Spinal cord (tissue), 9 donors: ENCODE measurements at regions not wholly inside any gene's neighbourhood (a gene's known extent, or its start where the extent isn't known, plus 50 kb on each side); places are given as distances from the start of the nearest gene placed in this dataset.

Experiments used
- DNase-seq, 6 donors: peaks; one replicate each; pipeline versions ENCODE4 v3.0.0 to v3.0.0-alpha.2; 2013 to 2015; ENCODE audit warnings: low spot score in 6 of 6, low read depth in 4 of 6
- H3K27ac ChIP-seq: one replicate; pipeline ENCODE4 v1.5.1; 2013; ENCODE audit warnings: low read depth, low read length, control low read depth
- H3K27me3 ChIP-seq: one replicate; pipeline ENCODE4 v1.6.1; 2013; ENCODE audit warnings: low read length; ENCODE audit not compliant: control insufficient read depth, insufficient read depth
- H3K36me3 ChIP-seq: one replicate; pipeline ENCODE4 v1.6.1; 2013; ENCODE audit warnings: low read length; ENCODE audit not compliant: control insufficient read depth, insufficient read depth
- H3K4me1 ChIP-seq: one replicate; pipeline ENCODE4 v1.6.1; 2013; ENCODE audit warnings: low read length; ENCODE audit not compliant: control insufficient read depth, insufficient read depth
- H3K4me3 ChIP-seq: one replicate; pipeline ENCODE4 v1.5.1; 2013; ENCODE audit warnings: low read depth, low read length, control low read depth
- H3K9me3 ChIP-seq: one replicate; pipeline ENCODE4 v1.6.1; 2013; ENCODE audit warnings: low read length; ENCODE audit not compliant: control insufficient read depth, insufficient read depth
- WGBS: methylation state at CpG from one replicate; pipeline ENCODE4 v1.1.5; 2013; ENCODE audit warnings: missing lambda C conversion rate; ENCODE audit not compliant: insufficient coverage; 5-methylcytosine and 5-hydroxymethylcytosine counted together
- donor health status: healthy.

DNA sequence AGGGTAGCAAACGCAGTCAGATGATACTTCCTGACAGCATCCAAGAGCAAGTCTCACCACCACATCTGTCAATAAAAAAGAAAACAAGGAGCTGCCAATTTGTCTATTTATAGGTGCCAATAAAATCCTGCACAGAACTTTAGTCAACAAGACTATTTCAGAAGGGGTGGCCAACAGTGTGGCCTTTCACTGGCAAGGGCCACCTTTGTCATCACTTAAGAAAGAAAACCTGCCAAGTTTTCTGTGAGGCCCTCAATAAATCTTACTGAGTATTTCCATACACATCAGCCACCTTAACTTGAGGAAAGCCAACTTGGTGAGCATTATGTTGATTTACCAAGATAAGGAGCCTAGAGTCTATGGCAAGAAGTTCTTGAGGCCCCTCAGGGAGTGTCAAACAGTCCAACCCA lies 312.3 kb downstream of the ENC1 start:
- Histone ChIP-seq H3K4me3 (no peak overlapping the region), H3K9me3 (no peaks in the 10 kb centered on the region), H3K36me3 (no peaks in the 10 kb centered on the region), H3K27me3 (no peaks in the 10 kb centered on the region), H3K4me1 (no peaks in the 10 kb centered on the region), H3K27ac (no peak overlapping the region)
- 100% methylated on average over 1 of the region's 1 CpG for WGBS
- no peak for DNase-seq

DNA sequence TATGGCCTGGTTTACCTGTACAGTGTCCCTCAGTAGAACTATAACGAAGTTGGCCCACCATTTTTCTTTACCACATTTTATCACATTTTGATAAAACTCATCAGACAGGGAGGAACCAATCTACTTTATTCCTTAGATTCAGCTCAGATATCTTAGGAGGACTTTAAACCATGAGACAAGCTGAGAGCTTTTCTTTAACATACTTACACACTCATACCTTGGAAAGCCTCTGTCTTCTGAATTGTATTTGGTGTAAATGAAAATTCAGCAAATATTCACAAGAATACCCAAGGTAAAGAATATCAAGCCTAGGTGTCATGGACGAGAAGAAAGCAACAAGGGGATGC lies 313.2 kb downstream of the ENC1 start:
- no peak for DNase-seq
- WGBS, result 100% methylated on average over 1 of the region's 2 CpGs
- Histone ChIP-seq H3K27ac (no peak overlapping the region), H3K4me3 (no peak overlapping the region), H3K9me3 (no peaks in the 10 kb centered on the region), H3K27me3 (no peaks in the 10 kb centered on the region), H3K36me3 (no peaks in the 10 kb centered on the region), H3K4me1 (no peaks in the 10 kb centered on the region)

DNA sequence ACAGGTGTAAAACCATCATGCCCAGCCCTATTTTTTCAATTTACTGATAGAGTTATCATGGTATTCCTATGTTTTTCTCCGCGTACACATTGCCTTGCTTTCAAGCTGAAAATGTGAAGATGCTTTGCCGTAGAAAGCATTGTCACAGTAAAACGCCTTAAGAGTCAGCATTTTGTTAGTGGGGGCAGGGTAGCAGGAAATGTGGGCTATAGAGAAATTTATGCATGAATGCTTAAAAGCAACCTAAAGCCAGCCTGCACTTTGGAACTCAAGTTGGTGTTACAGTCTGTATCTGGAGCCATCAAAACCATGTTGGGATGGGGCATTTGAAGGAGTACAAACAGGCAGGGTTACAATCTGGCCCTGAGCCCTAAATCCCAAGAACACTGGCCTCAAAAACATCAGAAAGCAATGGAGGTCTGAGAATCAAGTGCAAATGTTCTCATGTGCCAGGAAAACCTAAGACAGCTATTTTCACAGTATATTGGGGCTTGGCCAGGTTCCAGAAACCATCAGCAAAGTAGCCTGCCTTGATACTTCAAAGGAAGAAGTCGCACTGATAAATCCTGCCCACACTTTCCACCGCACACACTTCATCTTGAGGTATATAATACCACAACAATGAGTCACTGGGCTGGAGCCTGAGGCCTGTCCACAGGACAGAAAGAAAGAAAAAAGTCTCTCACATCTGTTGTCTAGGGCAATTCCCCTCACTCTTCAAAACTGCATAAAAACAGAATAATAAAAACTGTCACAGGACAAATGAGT lies 313.8 kb downstream of the ENC1 start:
- Histone ChIP-seq H3K4me3 (no peak overlapping the region), H3K4me1 (no peaks in the 10 kb centered on the region), H3K36me3 (no peaks in the 10 kb centered on the region), H3K27ac (no peak overlapping the region), H3K9me3 (no peaks in the 10 kb centered on the region), H3K27me3 (no peaks in the 10 kb centered on the region)
- WGBS, result 55% methylated on average over 6 of the region's 6 CpGs
- DNase-seq, result peak in 2 of 6 donors; percentile 49 to 76

DNA sequence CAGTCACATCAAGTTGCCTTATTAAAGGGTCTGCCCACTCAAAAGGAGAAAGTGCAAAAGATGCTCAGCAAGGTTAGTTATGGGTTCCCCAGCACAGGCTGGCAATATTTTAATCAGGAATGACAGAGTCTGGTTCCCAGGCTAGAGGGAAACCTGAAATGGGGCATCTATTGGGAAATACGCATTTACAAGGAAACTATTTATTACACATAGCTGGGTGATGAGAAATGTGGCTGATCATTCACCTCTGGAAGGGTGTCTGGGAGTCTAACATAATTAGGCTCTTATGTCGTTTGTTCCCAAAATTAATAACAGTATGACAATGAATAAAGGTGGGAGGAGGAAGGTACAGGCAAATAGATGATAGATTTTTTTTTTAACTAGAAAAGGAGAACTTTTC lies 314.7 kb downstream of the ENC1 start:
- H3K27me3 ChIP-seq, result no peaks in the 10 kb centered on the region
- DNase-seq, result no peak
- H3K4me1 ChIP-seq, result no peaks in the 10 kb centered on the region
- H3K4me3 ChIP-seq, result no peak overlapping the region
- no peaks in the 10 kb centered on the region for H3K36me3 ChIP-seq
- no CpG with 5 or more reads among the region's 2 CpGs for WGBS
- H3K9me3 ChIP-seq, result no peaks in the 10 kb centered on the region
- H3K27ac ChIP-seq, result no peak overlapping the region

DNA sequence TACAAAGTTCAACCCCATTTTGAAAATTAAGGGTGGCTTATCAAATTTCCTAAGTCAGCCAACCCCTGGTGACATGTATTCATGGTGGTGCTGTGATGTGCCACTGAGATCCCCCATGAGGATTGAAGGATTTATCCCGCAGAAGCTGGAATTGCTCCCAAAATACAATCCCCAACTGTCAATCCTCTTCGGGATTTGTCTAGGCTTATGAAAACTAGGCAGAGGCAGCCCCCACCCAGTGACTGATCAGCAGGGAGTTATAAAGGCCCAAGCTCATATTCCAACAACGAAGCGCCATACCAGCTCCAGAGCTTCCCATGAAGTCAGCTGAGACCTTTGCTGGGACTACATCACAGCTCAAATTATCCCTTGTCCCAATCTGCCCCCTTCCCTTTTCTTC lies 316.0 kb downstream of the ENC1 start:
- no peak overlapping the region for H3K4me3 ChIP-seq
- H3K36me3 ChIP-seq, result no peaks in the 10 kb centered on the region
- 90% methylated on average over 4 of the region's 4 CpGs for WGBS
- H3K9me3 ChIP-seq, result no peaks in the 10 kb centered on the region
- no peaks in the 10 kb centered on the region for H3K4me1 ChIP-seq
- no peak for DNase-seq
- no peak overlapping the region for H3K27ac ChIP-seq
- H3K27me3 ChIP-seq, result no peaks in the 10 kb centered on the region

DNA sequence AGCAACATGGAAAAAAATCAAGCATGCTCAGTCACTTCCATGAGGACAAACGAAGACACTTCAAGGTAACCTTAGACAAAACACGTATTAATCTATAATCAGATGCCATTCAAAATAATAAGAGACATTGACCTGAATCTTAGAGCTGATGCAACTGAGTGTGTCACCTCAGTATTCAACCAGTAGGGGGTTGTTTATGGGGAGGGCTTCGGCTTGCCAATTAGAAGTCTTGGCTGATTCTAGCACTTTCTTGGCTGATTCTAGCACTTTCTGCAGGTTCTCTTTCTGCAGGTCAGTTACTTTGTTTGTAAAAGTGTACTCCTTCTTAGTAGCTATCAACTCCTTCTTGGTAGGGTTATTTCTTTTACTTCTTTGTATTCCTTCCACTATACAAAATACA lies 317.6 kb downstream of the ENC1 start:
- Histone ChIP-seq H3K36me3 (no peaks in the 10 kb centered on the region), H3K9me3 (no peaks in the 10 kb centered on the region), H3K27me3 (no peaks in the 10 kb centered on the region), H3K4me3 (no peak overlapping the region), H3K27ac (no peak overlapping the region), H3K4me1 (no peaks in the 10 kb centered on the region)
- WGBS, result 100% methylated on average over 1 of the region's 3 CpGs
- no peak for DNase-seq

DNA sequence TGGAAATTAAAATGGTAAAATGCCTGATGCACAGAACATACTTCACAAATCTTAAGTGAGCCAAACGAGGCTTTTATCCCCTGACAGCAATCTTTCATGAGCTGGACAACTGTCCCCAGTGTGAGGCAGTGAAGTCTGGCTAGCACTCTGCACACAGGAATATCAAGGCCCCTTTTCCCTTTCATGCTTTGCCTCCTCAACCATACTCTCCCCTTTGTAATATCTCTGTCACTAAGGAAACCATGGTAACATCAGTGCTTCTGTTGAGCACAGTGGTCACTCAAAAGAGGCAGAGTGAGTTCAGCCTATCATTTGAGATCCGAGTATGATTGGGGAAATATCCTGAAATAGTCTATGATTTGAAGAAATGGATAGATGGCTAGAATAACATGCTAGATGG lies 318.3 kb downstream of the ENC1 start:
- no peaks in the 10 kb centered on the region for H3K36me3 ChIP-seq
- DNase-seq, result peak in 2 of 6 donors; percentile 56 to 64
- H3K9me3 ChIP-seq, result no peaks in the 10 kb centered on the region
- no peak overlapping the region for H3K27ac ChIP-seq
- WGBS, result 22% methylated on average over 2 of the region's 2 CpGs
- H3K27me3 ChIP-seq, result no peaks in the 10 kb centered on the region
- H3K4me3 ChIP-seq, result no peak overlapping the region
- H3K4me1 ChIP-seq, result no peaks in the 10 kb centered on the region

DNA sequence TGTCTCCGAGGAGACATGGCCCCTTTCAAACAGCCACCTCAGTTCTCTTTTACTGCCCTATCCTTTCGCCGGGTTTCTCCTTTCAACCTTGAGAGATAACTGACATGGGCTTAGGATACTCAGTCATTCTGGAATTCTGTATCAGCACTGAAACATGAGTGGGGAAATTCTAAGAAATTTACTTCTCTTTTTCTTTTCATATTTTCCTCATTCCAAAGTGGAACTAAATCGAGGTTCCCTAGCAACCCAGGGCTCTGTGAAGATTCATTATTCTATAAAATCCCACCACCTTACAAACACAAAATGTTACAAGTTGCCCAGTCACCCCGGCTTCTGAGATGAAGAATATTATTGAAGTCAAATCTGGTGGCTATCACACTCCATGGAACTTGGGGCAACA lies 319.2 kb downstream of the ENC1 start:
- no peak for DNase-seq
- peaks cover 3% of the 10 kb centered on the region for H3K4me1 ChIP-seq
- no peak overlapping the region for H3K4me3 ChIP-seq
- H3K36me3 ChIP-seq, result no peaks in the 10 kb centered on the region
- 80% methylated on average over 1 of the region's 5 CpGs for WGBS
- no peaks in the 10 kb centered on the region for H3K27me3 ChIP-seq
- no peak overlapping the region for H3K27ac ChIP-seq
- H3K9me3 ChIP-seq, result no peaks in the 10 kb centered on the region

DNA sequence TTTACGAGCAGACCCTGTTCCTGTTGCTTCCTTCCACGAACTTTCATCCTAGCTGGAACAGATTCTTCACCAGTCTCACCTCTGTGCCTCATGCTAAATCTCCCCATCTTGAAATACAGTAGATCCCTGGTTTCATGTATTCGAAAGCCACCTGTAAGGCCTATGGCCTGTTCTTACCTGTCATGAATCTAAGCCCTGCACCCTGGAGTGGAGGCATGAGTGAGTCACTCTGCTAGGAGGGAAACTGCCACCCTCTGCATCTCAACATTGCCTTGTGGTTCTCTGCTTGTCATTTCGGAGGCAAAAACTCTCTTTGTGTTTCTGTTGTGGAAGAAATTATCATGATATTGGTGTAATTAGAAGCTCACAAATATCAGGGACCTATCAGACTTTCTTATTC lies 320.0 kb downstream of the ENC1 start:
- Histone ChIP-seq H3K4me1 (peaks cover 8% of the 10 kb centered on the region), H3K36me3 (no peaks in the 10 kb centered on the region), H3K27ac (no peak overlapping the region), H3K27me3 (no peaks in the 10 kb centered on the region), H3K4me3 (no peak overlapping the region), H3K9me3 (no peaks in the 10 kb centered on the region)
- DNase-seq, result no peak
- whole genome bisulfite sequencing, result 96% methylated on average over 3 of the region's 4 CpGs

DNA sequence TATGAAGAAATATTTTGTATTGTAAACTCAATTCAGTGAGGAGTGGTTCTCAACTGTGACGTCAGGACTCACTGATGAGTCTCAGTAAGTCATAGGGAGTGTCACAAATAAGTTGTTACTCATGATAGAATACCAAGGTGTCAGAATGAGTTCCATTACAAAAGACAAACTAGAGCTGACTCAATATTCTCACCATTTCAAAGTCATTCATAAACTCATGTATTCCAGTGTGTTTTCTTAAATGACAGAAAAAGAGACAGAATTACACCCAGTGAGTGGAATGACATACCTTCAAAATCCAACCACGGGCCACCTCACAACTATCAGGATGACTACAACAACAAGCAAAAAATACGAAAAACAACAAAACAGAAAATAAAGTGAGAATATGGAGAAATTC lies 321.5 kb downstream of the ENC1 start:
- H3K36me3 ChIP-seq, result no peaks in the 10 kb centered on the region
- H3K9me3 ChIP-seq, result no peaks in the 10 kb centered on the region
- no peak for DNase-seq
- WGBS, result 80% methylated on average over 1 of the region's 3 CpGs
- H3K4me3 ChIP-seq, result no peak overlapping the region
- H3K27me3 ChIP-seq, result no peaks in the 10 kb centered on the region
- H3K4me1 ChIP-seq, result peaks cover 8% of the 10 kb centered on the region
- no peak overlapping the region for H3K27ac ChIP-seq
